ENCODE measurements at regions not wholly inside any gene's neighbourhood (a gene's known extent, or its start where the extent isn't known, plus 50 kb on each side); places are given as distances from the start of the nearest gene placed in this dataset.

GRCh38 chr12:89258240-89258969, 93.9 kb downstream of the DUSP6 start:
- DNase-seq (ENCODE audit: low read depth): no peak
- no peak for TF ChIP-seq CTCF (IDR thresholded peaks at IDR 0.05; ENCODE audit: low read length, missing control alignments)
- no peak overlapping the region for H3K4me3 ChIP-seq (replicated peaks; ENCODE audit: low read depth, low read length)

- TF ChIP-seq CTCF (IDR thresholded peaks at IDR 0.05; ENCODE audit: low read length, missing control alignments): no peak
- H3K4me3 ChIP-seq (replicated peaks; ENCODE audit: low read depth, low read length): no peak overlapping the region
- DNase-seq (ENCODE audit: low read depth): no peak
Measured at GRCh38 chr12:89257340-89257739, 95.0 kb downstream of the DUSP6 start.

- TF ChIP-seq CTCF (IDR thresholded peaks at IDR 0.05; ENCODE audit: low read length, missing control alignments): no peak
- no peak for DNase-seq (ENCODE audit: low read depth)
Measured at GRCh38 chr12:89256060-89256459, 96.2 kb downstream of the DUSP6 start.

GRCh38 chr12:89253488-89253887, 98.8 kb downstream of the DUSP6 start:
- TF ChIP-seq CTCF (IDR thresholded peaks at IDR 0.05; ENCODE audit: low read length, missing control alignments): no peak
- DNase-seq (ENCODE audit: low read depth): no peak
- H3K4me3 ChIP-seq (replicated peaks; ENCODE audit: low read depth, low read length): no peak overlapping the region

More at GRCh38 chr12:89256060-89256459, 96.2 kb downstream of the DUSP6 start:
- no peak overlapping the region for H3K4me3 ChIP-seq (replicated peaks; ENCODE audit: low read depth, low read length)

GRCh38 chr12:89252284-89252683, 100.0 kb downstream of the DUSP6 start:
- TF ChIP-seq CTCF (IDR thresholded peaks at IDR 0.05; ENCODE audit: low read length, missing control alignments): no peak
- no peak overlapping the region for H3K4me3 ChIP-seq (replicated peaks; ENCODE audit: low read depth, low read length)
- DNase-seq (ENCODE audit: low read depth): no peak

GRCh38 chr12:89251342-89252271, 100.7 kb downstream of the DUSP6 start:
- no peak for TF ChIP-seq CTCF (IDR thresholded peaks at IDR 0.05; ENCODE audit: low read length, missing control alignments)
- no peak overlapping the region for H3K4me3 ChIP-seq (replicated peaks; ENCODE audit: low read depth, low read length)
- DNase-seq (ENCODE audit: low read depth): no peak
